ENCODE measurements at regions not wholly inside any gene's neighbourhood (a gene's known extent, or its start where the extent isn't known, plus 50 kb on each side); places are given as distances from the start of the nearest gene placed in this dataset.

- no peak for DNase-seq (ENCODE audit: low spot score)
- H3K27ac ChIP-seq, result no peak overlapping the region
- no peak for TF ChIP-seq CTCF (IDR thresholded peaks at IDR 0.05)
- H3K4me3 ChIP-seq, result no peak overlapping the region
Observed at GRCh38 chr1:101356013-101356412, 119.2 kb downstream of the S1PR1 start.

GRCh38 chr1:101356604-101357443, 120.0 kb downstream of the S1PR1 start:
- no peak overlapping the region for H3K27ac ChIP-seq
- no peak for DNase-seq (ENCODE audit: low spot score)
- no peak for TF ChIP-seq CTCF (IDR thresholded peaks at IDR 0.05)
- no peak overlapping the region for H3K4me3 ChIP-seq

GRCh38 chr1:101357444-101357986, 120.7 kb downstream of the S1PR1 start:
- peak; percentile 67 for TF ChIP-seq CTCF (IDR thresholded peaks at IDR 0.05)
- Histone ChIP-seq H3K4me3 (no peak overlapping the region), H3K27ac (no peak overlapping the region)
- DNase-seq (ENCODE audit: low spot score), result no peak

GRCh38 chr1:101360506-101360905, 123.7 kb downstream of the S1PR1 start:
- no peak overlapping the region for H3K4me3 ChIP-seq
- no peak for DNase-seq (ENCODE audit: low spot score)
- H3K27ac ChIP-seq, result no peak overlapping the region
- TF ChIP-seq CTCF (IDR thresholded peaks at IDR 0.05), result no peak

GRCh38 chr1:101363891-101364318, 127.1 kb downstream of the S1PR1 start:
- H3K27ac ChIP-seq, result no peak overlapping the region
- DNase-seq (ENCODE audit: low spot score), result no peak
- TF ChIP-seq CTCF (IDR thresholded peaks at IDR 0.05), result no peak
- no peak overlapping the region for H3K4me3 ChIP-seq

- Histone ChIP-seq H3K27ac (no peak overlapping the region), H3K4me3 (no peak overlapping the region)
- DNase-seq (ENCODE audit: low spot score), result no peak
- no peak for TF ChIP-seq CTCF (IDR thresholded peaks at IDR 0.05)
Observed at GRCh38 chr1:101364370-101365120, 127.7 kb downstream of the S1PR1 start.
